ENCODE measurements at regions not wholly inside any gene's neighbourhood (a gene's known extent, or its start where the extent isn't known, plus 50 kb on each side); places are given as distances from the start of the nearest gene placed in this dataset.
A peak's percentile ranks its signal among the peaks of the same experiment; 100 is the strongest.
"Not testable (repeated sequence)": the region's sequence is repeated elsewhere in the genome, so short reads cannot be mapped to it uniquely, and the experiment has no call there.

- DNase-seq: no peak
These were observed 101.0 kb upstream of the PTPN3 start for GRCh38 chr9:109599131-109599530.

GRCh38 chr9:109599711-109600110, 101.6 kb upstream of the PTPN3 start:
- DNase-seq: no peak

- DNase-seq: peak; percentile 96
These were observed 102.0 kb upstream of the PTPN3 start for GRCh38 chr9:109600142-109600541.

GRCh38 chr9:109601181-109601580, 103.1 kb upstream of the PTPN3 start:
- no peak for DNase-seq

GRCh38 chr9:109602987-109603386, 104.9 kb upstream of the PTPN3 start:
- DNase-seq: peak; percentile 35

- DNase-seq: peak; percentile 47
These were observed 106.0 kb upstream of the PTPN3 start for GRCh38 chr9:109604131-109604530.

GRCh38 chr9:109604781-109605180, 106.7 kb upstream of the PTPN3 start:
- DNase-seq: no peak

GRCh38 chr9:109609060-109609459, 111.0 kb upstream of the PTPN3 start:
- DNase-seq: no peak

- DNase-seq: peak; percentile 84
These were observed 118.5 kb upstream of the PTPN3 start for GRCh38 chr9:109616571-109617120.

GRCh38 chr9:109619310-109619709, 121.2 kb upstream of the PTPN3 start:
- DNase-seq: no peak

- DNase-seq: no peak
These were observed 126.0 kb upstream of the PTPN3 start for GRCh38 chr9:109624143-109624542.

- DNase-seq: no peak
These were observed 126.8 kb upstream of the PTPN3 start for GRCh38 chr9:109624896-109625295.

- no peak for DNase-seq
These were observed 128.9 kb upstream of the PTPN3 start for GRCh38 chr9:109627042-109627441.

- no peak for DNase-seq
These were observed 131.5 kb upstream of the PTPN3 start for GRCh38 chr9:109629615-109630014.

- no peak for DNase-seq
These were observed 134.7 kb upstream of the PTPN3 start for GRCh38 chr9:109632817-109633216.

GRCh38 chr9:109639674-109640579, 140.1 kb upstream of the PALM2AKAP2 start:
- DNase-seq: no peak

- DNase-seq: peak; percentile 50
These were observed 139.2 kb upstream of the PALM2AKAP2 start for GRCh38 chr9:109640580-109641371.

GRCh38 chr9:109641372-109641659, 138.7 kb upstream of the PALM2AKAP2 start:
- no peak for DNase-seq

- peak; percentile 25 for DNase-seq
These were observed 127.9 kb upstream of the PALM2AKAP2 start for GRCh38 chr9:109652112-109652511.

GRCh38 chr9:109652971-109653370, 127.0 kb upstream of the PALM2AKAP2 start:
- peak; percentile 56 for DNase-seq

GRCh38 chr9:109653470-109653869, 126.5 kb upstream of the PALM2AKAP2 start:
- peak; percentile 10 for DNase-seq

GRCh38 chr9:109663978-109664377, 116.0 kb upstream of the PALM2AKAP2 start:
- DNase-seq: not testable (repeated sequence)

GRCh38 chr9:109665736-109666135, 114.3 kb upstream of the PALM2AKAP2 start:
- DNase-seq: not testable (repeated sequence)

GRCh38 chr9:109681301-109681700, 98.7 kb upstream of the PALM2AKAP2 start:
- DNase-seq: no peak

Data from fibroblast of skin of right biceps (primary cell).